GM21786 (cell line): ENCODE measurements at regions not wholly inside any gene's neighbourhood (a gene's known extent, or its start where the extent isn't known, plus 50 kb on each side); places are given as distances from the start of the nearest gene placed in this dataset.
"Not testable (repeated sequence)": the region's sequence is repeated elsewhere in the genome, so short reads cannot be mapped to it uniquely, and the experiment has no call there.

ENCODE experiments used
- ATAC-seq: cut with Tn5 transposase; IDR thresholded peaks from one replicate; pipeline ENCODE4 v1.9.1; 2021; ENCODE audit not compliant: unreplicated experiment

DNA sequence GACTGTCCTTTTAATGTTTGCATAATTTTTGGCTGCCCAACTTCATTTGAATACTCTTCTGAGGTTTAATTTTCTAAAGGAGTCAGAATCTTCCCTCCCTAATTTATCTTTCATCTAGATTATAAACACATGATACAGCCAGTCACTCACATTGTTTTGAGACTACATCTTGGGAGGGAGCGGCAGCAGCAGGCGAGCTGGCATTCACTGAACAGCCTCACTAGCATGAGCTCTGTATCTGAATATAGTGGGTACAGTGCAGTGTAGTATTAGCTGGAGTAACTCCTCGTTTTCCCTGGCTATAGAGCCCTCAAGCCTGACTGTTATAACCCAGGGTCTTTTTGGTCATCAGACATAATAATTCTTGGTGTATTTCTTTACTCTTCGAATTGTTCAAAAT, 969.2 kb upstream of the COX7C start:
- ATAC-seq: no peak

DNA sequence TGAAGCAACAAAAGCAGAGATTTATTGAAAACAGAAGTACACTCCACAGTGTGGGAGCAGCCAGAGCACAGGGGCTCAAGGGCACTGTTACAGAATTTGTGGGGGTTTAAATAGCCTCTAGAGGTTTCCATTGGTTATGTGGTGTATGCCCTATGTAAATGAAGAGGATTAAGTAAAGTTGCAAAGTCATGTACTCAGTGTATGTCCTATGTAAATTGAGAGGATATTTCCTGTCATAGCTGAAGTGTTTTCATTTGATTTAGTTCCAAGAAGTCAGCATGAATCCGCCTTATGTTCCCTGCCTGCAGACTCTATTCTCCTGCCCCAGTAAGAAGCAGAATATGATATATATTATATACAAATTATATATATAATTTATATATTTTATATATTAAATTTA, 966.0 kb upstream of the COX7C start:
- no peak for ATAC-seq

DNA sequence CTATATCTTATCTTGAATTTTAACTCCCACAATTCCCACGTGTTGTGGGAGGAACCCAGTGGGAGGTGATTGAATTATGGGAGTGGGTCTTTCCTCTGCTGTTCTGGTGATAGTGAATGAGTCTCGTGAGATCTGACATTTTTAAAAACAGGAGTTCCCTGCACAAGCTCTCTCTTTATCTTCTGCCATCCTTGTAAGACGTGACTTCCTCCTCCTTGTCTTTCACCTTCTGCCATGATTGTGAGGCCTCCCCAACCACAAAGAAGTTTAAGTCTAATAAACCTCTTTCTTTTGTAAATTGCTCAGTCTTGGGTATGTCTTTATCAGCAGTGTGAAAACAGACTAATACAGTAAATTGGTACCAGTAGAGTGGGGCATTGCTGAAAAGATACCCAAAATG, 963.6 kb upstream of the COX7C start:
- not testable (repeated sequence) for ATAC-seq

DNA sequence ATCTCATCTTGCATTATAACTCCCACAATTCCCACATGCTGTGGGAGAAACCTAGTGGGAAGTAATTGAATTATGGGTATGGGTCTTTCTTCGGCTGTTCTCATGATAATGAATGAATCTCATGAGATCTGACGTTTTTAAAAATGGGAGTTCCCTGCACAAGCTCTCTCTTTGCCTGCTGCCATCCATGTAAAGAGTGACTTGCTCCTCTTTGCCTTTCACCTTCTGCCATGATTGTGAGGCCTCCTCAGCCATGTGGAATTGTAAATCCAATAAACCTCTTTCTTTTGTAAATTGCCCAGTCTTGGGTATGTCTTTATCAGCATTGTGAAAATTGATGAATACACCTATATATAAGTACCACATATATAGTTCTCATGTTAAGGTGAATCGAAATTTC, 961.7 kb upstream of the COX7C start:
- ATAC-seq: no peak

DNA sequence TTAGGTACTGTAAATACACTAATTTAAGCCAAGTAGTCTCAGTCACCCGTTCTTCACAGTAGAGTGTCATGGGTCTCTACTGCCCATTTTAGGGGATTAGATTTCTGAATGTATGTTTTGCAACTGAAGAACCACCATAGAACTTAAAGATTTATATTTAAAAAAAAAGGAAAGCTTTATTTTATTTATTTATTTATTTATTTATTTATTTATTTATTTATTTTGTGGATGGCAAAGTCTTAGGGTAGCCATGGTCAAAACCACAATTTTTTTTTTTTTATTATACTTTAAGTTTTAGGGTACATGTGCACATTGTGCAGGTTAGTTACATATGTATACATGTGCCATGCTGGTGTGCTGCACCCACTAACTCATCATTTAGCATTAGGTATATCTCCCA, 960.4 kb upstream of the COX7C start:
- not testable (repeated sequence) for ATAC-seq

DNA sequence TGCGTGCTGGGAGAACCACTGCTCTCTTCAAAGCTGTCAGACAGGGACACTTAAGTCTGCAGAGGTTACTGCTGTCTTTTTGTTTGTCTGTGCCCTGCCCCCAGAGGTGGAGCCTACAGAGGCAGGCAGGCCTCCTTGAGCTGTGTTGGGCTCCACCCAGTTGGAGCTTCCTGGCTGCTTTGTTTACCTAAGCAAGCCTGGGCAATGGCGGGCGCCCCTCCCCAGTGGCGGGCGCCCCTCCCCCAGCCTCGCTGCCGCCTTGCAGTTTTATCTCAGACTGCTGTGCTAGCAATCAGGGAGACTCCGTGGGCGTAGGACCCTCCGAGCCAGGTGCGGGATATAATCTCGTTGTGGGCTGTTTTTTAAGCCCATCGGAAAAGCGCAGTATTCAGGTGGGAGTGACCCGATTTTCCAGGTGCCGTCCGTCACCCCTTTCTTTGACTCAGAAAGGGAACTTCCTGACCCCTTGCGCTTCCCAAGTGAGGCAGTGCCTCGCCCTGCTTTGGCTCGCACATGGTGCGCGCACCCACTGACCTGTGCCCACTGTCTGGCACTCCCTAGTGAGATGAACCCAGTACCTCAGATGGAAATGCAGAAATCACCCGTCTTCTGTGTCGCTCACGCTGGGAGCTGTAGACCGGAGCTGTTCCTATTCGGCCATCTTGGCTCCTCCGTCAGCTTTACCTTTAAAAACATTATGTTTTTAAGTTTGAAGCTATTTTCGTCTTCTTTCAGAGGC, 954.6 kb upstream of the COX7C start:
- not testable (repeated sequence) for ATAC-seq

DNA sequence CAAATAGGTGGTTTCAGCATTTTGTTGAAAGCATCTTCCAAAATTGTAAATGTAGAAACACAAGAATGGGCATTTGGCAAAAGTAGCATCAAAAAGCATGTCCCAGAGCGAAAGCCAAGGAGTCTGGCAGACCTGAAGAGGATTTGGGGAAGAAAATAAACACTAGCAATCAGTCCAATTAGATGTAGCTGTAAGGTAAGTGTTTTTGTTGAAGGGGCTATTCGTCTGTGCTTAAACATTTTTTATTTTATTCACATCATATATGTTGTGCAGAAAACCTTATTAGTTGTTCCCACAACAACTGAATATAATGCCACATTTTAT, 954.1 kb upstream of the COX7C start:
- no peak for ATAC-seq

DNA sequence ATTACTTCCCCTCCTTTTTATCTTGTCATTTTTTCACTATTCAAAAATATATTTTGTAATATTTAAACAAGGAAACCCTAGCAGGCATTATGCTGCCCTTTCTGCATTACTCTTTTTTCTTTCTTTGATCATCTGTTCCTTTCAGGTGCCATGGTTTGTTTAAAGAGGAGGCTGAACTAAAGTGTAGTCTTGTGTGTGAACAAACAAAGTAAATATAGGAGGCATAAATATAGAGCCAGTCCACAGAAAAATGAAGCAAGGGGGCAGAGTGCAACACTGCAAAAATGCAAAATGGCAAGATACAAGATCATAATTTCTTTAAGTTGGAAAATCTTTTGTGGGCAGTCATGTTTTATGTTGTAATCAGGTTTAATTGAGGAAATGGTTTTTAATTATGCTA, 947.3 kb upstream of the COX7C start:
- ATAC-seq: no peak

DNA sequence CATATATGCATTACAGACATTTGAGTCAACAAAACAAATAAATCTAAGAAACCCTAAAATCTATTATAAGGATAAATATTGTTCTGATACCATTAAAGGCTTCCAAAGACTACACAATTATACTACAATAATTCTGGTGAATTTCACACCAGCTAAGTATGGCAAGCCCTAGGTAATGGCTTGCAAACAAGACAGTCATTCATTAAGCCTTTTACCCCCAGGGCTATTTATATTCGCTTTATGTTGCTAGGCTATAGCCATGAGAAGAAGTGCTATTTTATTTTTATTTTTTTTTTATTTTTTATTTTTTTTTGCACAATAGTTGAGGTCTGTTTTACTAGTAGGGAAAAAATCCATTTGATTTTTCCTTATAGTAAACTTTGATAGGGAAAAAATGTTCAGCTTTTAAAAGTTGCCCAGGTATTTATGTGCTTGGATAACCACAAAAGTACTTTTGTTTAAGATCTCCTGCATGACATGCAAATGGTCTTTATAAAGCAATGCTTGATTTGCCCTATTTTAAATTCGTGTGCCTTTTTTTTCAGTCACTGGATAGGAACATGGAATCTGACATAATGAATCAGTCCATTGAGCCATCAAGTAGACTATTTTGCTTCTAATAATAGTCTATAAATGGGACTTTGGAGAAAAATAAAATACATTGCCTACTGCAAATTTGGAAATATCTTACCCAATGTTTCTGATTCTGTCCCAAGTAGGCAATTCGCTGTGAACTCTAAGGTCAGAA, 946.3 kb upstream of the COX7C start:
- no peak for ATAC-seq

DNA sequence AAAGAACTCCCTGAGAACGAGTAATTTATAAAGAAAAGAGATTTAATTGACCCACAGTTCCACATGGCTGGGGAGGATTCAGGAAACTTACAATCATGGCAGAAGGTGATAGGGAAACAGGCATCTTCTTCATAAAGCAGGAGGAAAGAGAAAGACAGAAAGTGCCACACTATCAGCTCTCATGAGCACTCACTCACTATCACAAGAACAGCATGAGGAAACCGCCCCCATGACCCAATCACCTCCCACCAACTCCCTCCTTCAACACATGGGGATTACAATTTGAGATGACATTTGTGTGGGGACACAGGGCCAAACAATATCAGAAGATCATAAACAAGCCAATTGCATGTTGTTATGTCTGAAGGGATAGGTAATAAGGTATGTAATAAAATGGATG, 935.9 kb upstream of the COX7C start:
- ATAC-seq: no peak

DNA sequence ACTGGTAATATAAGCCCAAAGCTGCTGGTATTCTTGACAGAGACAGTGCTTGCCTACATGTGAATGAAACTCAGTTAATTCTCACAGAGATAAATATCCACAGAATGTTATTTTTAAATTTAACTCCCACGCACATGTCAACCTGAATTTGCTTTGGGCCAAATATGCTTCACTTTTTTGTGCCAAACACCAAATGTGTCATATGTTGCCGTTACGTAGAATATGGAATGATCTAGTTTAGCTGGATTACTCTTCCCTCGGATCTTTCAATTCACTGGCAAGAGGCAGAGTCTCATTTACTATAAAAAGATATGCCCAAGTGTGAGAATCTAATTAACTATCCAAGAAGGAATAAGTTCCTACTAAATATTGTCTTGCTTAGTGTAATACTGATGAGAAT, 933.4 kb upstream of the COX7C start:
- no peak for ATAC-seq

DNA sequence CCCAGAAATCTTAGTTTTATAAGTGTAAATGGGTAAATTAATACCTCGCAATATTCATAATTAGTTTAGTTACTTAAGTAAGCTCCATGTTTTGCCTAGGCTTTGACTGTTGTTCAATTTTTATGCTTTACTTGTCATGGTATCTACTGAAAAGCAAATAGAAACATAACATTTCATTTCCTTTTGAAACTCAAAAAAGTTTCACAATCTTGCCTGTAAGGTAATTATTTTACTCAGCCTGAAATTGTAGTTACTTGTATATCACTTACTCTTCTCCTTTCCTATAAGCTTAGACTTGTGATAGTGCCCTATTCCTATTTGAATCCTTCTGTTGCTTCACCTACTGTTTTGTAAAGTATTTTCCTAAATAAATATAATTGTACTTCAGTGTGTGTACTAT, 914.4 kb upstream of the COX7C start:
- no peak for ATAC-seq

DNA sequence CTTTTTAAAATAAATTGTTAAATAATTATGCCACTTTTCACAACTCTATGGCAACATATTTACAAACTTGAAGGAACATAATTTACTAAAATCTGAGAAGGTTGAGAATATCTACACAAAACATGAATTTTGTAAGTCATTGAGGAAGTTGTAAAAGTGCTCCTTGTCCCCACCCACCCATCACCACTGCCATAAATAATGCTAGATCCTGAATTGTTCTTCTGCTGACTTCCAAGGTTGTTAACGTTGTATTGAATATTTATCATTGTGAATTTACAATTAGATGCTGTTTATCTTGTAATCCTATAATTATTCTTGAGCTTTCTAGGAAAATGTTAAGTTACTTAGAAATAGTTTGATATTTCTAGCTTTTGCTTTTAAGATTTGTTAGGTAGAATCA, 908.0 kb upstream of the COX7C start:
- ATAC-seq: no peak

DNA sequence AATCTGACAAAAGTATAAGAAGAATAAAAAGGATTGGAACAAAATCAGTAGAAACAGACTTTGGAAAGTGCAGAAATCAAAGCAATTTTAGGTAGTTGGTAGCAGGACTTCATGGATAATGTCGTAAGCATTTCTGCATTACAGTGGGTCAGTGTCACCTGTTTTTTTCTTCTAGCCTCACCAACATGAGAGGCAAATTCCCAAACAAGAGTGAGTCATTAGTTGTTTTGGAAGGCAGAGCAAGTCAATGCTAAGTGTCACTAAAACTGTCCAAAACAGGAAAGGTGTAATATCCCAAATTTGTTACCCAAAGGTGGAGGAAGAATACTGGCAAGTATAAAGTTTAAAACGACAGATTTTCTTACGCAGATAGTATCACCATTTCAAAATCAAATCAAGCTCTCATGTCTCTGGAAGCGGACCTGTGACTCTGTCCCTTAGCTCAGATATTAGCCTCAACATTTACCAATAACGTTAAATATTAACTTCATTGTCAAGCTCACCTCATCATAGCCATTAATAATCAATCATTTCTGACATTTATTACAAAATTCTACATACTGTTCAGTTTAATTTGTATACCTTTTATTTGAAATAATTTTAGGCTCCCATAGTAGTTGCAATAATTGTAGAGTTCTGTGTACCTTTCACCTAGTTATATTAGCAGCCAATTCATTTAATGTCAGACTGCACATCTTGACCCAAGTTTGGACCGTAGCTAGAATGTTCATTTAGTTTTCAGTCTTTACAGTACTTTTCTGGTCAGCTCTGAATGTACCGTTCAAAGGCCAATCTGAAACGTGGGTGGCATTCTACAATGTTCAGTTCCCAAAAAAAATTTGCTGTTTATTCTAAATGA, 901.2 kb upstream of the COX7C start:
- ATAC-seq: no peak

DNA sequence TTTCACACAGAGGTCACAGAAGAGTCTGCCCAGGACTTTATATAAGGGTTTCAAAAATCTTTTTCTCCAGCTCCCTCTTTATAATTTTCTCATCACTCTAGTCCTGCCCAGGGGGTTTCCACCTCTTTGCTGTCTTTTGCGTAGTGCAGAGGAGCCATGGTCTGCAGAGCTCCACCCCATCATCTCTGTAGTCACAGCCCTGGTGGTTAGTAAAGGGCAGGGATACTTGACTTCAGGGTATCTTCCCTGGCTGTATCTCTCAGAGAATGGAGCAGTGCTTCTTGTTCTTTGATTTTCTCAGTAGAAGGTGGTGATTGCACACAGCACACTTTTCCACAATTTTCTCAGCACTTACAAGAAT, 900.6 kb upstream of the COX7C start:
- ATAC-seq: no peak

DNA sequence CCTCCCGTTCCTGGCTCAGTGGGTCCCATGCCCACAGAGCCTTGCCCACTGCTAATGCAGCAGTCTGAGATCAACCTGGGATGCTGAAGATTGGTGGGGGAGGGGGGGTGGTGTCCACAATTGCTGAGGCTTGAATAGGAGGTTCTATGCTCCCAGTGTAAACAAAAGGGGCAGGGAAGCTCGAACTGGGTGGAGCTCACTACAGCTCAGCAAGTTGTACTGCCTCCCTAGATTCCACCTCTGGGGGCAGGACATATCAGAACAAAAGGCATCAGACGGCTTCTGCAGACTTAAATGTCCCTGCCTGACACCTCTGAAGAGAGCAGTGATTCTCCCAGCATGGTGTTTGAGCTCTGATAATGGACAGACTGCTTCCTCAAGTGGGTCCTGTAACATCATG, 885.6 kb upstream of the COX7C start:
- ATAC-seq: no peak

DNA sequence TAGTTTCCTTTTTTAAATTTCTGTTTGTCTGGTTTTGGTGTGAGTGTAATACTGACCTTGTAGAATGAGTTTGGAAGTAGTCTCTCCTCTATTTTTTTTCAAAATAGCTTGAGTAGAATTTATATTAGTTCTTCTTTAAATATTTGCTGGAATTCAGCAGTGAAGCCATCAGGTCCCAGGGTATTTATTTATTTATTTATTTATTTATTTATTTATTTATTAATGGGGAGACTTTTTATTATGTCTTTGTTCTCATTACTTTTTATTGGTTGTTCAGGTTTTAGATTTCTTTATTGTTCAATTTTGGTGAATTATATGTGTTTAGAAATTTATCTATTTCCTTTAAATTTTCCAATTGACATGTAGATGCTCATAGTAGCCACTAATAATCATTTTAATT, 875.8 kb upstream of the COX7C start:
- no peak for ATAC-seq

DNA sequence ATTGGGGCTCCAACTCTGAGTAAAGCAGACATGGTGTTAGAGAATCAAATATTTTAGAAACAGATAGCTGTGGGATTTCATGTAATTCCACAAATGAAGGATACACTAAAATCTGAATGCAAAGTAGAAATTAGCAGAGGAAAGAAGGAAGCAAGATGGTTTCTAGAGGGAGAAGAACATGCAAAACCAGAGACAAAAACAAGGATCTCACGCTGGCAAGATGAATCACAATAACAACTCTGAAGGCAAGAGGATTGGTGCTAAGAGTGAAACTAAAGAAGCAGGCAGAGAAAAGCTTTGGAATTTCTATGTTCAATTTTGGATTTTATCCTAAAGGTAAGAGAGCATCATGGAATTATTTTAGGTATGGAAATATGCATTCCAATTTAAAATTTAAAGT, 857.2 kb upstream of the COX7C start:
- no peak for ATAC-seq

DNA sequence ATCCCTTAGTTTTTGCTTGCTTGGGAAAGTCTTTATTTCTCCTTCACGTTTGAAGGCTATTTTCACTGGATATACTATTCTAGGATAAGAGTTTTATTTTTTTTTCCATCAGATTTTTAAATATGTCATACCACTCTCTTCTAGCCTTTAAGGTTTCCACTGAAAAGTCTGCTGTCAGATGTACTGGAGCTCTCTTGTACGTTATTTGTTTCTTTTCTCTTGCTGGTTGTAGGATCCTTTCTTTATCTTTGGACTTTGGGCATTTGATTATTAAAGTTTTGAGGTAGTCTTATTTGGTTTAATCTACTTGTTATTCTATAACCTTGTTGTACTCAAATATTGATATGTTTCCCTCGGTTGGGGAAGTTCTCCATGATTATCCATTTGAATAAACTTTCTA, 848.4 kb upstream of the COX7C start:
- no peak for ATAC-seq

DNA sequence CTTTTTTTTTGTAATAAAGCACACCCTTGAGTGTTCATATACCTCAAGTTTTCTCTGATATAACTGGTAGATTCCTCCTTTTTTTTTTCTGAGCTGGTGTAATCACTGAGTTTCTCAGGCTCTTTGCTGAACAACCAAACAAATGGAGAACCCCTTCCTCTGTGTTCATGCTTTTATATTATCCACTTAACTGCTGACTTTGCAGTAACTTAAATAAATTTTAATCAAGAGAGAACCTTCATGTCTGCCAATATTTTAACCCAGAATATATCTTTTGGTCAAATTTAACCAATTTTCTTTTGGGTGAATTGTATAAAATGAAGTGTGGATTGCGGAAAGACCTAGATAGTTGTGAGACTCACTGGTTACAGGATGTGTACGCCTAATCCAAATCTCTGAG, 833.0 kb upstream of the COX7C start:
- no peak for ATAC-seq

DNA sequence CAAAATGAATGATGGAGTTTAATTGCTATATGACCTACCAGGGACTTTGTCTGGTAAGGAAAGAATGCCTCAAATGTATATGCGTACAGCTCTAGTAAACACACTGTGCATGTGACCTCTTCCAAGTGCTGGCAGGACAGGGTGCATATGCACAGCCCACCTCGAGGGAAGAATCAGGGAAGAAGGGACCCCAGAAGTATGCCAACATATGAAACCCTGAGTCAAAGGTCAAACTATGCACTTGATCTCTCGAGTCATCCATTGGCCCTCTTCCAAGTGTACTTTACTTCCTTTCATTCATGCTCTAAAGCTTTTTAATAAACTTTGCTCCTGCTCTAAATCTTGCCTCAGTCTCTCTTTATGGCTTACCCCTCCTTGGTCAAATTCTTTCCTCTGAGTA, 804.6 kb upstream of the COX7C start:
- no peak for ATAC-seq

DNA sequence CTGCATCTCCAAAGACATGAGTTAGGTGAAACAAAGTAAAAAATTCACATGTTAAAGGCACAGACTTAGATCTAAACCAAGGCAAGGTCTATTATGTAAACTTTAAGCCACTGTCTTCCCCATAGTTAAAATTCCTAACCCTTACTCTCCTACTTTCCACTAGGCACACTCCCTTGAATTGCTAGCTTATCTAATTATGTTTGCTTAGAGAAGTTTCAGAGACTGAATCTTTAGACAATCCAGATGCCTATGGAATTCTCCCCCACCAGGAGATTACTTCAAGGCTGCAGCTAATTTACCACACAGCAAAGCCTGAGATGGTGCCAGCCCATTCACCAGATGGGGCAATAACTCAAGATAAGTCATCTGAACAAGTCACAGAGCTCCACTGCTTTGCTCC, 803.1 kb upstream of the COX7C start:
- ATAC-seq: no peak
